ENCODE measurements at regions not wholly inside any gene's neighbourhood (a gene's known extent, or its start where the extent isn't known, plus 50 kb on each side); places are given as distances from the start of the nearest gene placed in this dataset.

DNA sequence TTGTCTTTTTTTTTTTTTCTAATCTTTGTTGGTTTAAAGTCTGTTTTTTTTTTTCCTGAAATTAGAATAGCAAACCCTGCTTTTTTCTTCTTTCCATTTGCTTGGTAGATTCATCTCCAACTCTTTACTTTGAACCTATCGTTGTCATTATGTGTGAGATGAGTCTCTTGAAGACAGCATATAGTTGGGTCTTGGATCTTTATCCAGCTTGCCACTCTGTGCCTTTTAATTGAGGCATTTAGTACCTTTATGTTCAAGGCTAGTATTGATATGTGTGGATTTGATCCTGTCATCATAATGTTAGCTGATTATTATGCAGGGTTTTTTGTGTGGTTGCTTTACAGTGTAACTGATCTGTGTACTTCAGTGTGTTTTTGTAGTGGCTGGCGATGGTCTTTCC, 383.8 kb downstream of the MAN2A1 start:
- TF ChIP-seq POLR2A (IDR thresholded peaks at IDR 0.05) = no peak
- TF ChIP-seq, protein P1, sequence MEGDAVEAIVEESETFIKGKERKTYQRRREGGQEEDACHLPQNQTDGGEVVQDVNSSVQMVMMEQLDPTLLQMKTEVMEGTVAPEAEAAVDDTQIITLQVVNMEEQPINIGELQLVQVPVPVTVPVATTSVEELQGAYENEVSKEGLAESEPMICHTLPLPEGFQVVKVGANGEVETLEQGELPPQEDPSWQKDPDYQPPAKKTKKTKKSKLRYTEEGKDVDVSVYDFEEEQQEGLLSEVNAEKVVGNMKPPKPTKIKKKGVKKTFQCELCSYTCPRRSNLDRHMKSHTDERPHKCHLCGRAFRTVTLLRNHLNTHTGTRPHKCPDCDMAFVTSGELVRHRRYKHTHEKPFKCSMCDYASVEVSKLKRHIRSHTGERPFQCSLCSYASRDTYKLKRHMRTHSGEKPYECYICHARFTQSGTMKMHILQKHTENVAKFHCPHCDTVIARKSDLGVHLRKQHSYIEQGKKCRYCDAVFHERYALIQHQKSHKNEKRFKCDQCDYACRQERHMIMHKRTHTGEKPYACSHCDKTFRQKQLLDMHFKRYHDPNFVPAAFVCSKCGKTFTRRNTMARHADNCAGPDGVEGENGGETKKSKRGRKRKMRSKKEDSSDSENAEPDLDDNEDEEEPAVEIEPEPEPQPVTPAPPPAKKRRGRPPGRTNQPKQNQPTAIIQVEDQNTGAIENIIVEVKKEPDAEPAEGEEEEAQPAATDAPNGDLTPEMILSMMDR (IDR thresholded peaks at IDR 0.05) = no peak
- WGBS, 2 donors = 9 to 47% methylated on average over 2 of the region's 2 CpGs
- ATAC-seq (no peak), DNase-seq (no peak)
- Histone ChIP-seq H3K27me3 (no peaks in the 10 kb centered on the region), H3K27ac (no peak overlapping the region), H3K4me3 (no peak overlapping the region), H3K4me1 (no peaks in the 10 kb centered on the region), H3K9me3 (peaks cover 0 to 14% (median 0%) of the 10 kb centered on the region in 3 donors), H3K36me3 (replicated peaks in 1 of 2; ENCODE audit: insufficient read depth in 1 of 2, low read depth in 2 of 2) (no peaks in the 10 kb centered on the region)
- intact Hi-C loops (cut with DNase I) = no loop called here

DNA sequence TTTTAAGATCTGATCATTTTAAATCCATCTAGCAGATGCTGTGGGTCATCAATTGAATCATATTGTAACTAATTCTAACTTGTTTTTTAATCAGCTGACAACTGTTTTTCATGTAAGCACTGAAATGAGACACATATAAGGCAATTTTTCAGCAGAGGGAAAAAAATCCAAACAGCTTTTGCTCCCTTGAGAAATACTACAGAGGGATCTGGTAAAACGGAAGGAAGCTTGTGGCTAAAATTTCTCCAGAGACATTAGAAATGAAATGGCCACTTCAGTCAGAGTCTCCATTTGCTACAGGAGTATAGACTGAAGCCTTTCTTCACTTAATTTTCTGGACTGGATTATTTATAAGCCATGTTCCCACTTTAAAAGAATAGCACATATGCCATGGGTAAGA, 385.9 kb downstream of the MAN2A1 start:
- H3K27me3 ChIP-seq = no peaks in the 10 kb centered on the region
- H3K27ac ChIP-seq = no peak overlapping the region
- H3K4me3 ChIP-seq = no peak overlapping the region
- intact Hi-C loops (cut with DNase I) = no loop called here
- no peak for TF ChIP-seq POLR2A (IDR thresholded peaks at IDR 0.05)
- TF ChIP-seq, protein P1 (IDR thresholded peaks at IDR 0.05) = no peak
- no peak for ATAC-seq
- H3K4me1 ChIP-seq = no peaks in the 10 kb centered on the region
- WGBS, 2 donors = 67 to 71% methylated on average over 1 of the region's 1 CpG
- no peak for DNase-seq
- no peaks in the 10 kb centered on the region for H3K36me3 ChIP-seq (replicated peaks in 1 of 2; ENCODE audit: insufficient read depth in 1 of 2, low read depth in 2 of 2)
- H3K9me3 ChIP-seq = peaks cover 0 to 14% (median 0%) of the 10 kb centered on the region in 3 donors

DNA sequence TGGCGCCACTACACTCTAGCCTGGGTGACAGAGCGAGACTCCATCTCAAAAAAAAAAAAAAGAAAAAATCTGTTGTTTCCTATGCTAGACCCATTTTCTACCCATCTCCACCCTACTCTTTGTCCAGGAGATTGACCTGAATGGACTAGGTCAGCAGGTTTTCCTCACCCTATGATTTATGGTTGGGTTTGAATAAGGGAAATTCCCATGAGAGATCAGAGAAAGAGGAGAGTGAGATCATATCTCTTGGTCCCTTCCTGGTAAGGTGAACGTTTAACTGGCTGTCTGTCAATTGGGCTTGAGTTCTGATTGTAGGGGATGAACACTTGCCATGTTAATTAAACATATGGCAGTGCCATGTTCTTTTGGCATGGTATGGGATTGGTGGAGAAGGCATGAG, 387.4 kb downstream of the MAN2A1 start:
- H3K27ac ChIP-seq = no peak overlapping the region
- intact Hi-C loops (cut with DNase I) = no loop called here
- H3K4me3 ChIP-seq = no peak overlapping the region
- H3K4me1 ChIP-seq = no peaks in the 10 kb centered on the region
- no peaks in the 10 kb centered on the region for H3K27me3 ChIP-seq
- no peaks in the 10 kb centered on the region for H3K36me3 ChIP-seq (replicated peaks in 1 of 2; ENCODE audit: insufficient read depth in 1 of 2, low read depth in 2 of 2)
- H3K9me3 ChIP-seq = peaks cover 0 to 14% (median 0%) of the 10 kb centered on the region in 3 donors
- TF ChIP-seq, protein P1 (IDR thresholded peaks at IDR 0.05) = no peak
- TF ChIP-seq POLR2A (IDR thresholded peaks at IDR 0.05) = no peak
- WGBS, 2 donors = 65 to 66% methylated on average over 3 of the region's 3 CpGs
- ATAC-seq (no peak), DNase-seq (no peak)

DNA sequence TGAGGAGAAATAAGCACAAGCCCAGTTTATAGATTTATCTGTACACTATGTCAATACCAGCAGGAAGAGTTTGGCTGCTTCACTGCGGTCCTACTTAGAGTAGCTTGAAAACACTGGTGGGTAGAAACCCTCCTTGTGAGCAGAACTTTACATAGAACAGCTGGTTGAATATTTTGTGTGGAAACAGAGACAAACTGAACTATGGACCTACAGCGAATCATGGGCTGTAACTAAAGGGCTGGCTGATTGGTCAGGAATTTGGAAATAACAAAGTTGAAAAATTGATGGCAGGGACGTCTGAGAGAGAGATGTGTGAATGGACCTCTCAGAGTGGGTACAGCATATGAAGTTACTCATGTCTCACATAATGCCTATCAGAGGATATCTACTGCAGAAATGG, 392.5 kb downstream of the MAN2A1 start:
- TF ChIP-seq, protein P1 (IDR thresholded peaks at IDR 0.05) = no peak
- TF ChIP-seq POLR2A (IDR thresholded peaks at IDR 0.05) = no peak
- Histone ChIP-seq H3K27ac (no peak overlapping the region), H3K4me1 (no peaks in the 10 kb centered on the region), H3K27me3 (no peaks in the 10 kb centered on the region), H3K4me3 (no peak overlapping the region), H3K36me3 (replicated peaks in 1 of 2; ENCODE audit: insufficient read depth in 1 of 2, low read depth in 2 of 2) (no peaks in the 10 kb centered on the region), H3K9me3 (no peaks in the 10 kb centered on the region)
- no peak for DNase-seq
- intact Hi-C loops (cut with DNase I) = no loop called here
- no peak for ATAC-seq
- WGBS, 2 donors = 69 to 79% methylated on average over 3 of the region's 3 CpGs

DNA sequence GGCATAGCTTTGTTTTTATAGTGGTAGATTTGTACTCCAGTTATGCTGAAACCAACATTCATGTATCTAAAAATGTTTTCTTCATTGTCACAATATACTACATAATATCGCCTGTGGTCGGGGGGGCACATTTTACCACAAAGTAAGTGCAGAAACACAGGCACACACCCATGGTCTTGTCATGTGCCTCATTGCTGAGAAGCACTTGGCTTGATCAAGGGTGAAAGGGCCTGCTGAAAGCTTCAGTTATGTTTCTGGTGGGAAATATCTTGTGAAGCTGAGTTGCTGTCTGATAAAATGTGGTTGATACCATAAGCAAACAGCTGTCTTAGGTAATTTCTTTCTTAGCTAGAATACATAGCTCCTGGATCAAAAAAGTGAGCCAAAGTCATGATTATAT, 393.1 kb downstream of the MAN2A1 start:
- intact Hi-C loops (cut with DNase I) = no loop called here
- WGBS, 2 donors = 80 to 93% methylated on average over 2 of the region's 2 CpGs
- no peak for ATAC-seq

More for the DNA sequence above, 393.1 kb downstream of the MAN2A1 start:
- no peak for DNase-seq
- Histone ChIP-seq H3K4me1 (no peaks in the 10 kb centered on the region), H3K9me3 (no peaks in the 10 kb centered on the region), H3K27ac (no peak overlapping the region), H3K4me3 (no peak overlapping the region), H3K27me3 (no peaks in the 10 kb centered on the region), H3K36me3 (replicated peaks in 1 of 2; ENCODE audit: insufficient read depth in 1 of 2, low read depth in 2 of 2) (no peaks in the 10 kb centered on the region)
- no peak for TF ChIP-seq POLR2A (IDR thresholded peaks at IDR 0.05)
- TF ChIP-seq, protein P1 (IDR thresholded peaks at IDR 0.05) = no peak
